HL-60 (cell line): ENCODE measurements at regions not wholly inside any gene's neighbourhood (a gene's known extent, or its start where the extent isn't known, plus 50 kb on each side); places are given as distances from the start of the nearest gene placed in this dataset.

ENCODE experiments used
- DNase-seq, 2 experiments: peaks; one replicate each; pipeline ENCODE4 v3.0.0-alpha.2; 2010 to 2020; ENCODE audit warnings: low read depth in 1 of 2, low spot score in 1 of 2
- H3K27ac ChIP-seq: fragments of 250-450 bp; sonication (Bioruptor Pico); replicated peaks from 2 replicates; pipeline ENCODE4 v1.5.1; 2020; ENCODE audit warnings: mild to moderate bottlenecking, moderate library complexity
- H3K27me3 ChIP-seq: fragments of 250-450 bp; sonication (Bioruptor Pico); 2 replicates; pipeline ENCODE4 v1.5.1; 2021; ENCODE audit warnings: mild to moderate bottlenecking, moderate library complexity; ENCODE audit not compliant: insufficient read depth, poor library complexity, severe bottlenecking
- H3K4me3 ChIP-seq: replicated peaks from 2 replicates; pipeline ENCODE4 v1.5.1; 2011; ENCODE audit warnings: mild to moderate bottlenecking, control low read depth, low read length; ENCODE audit not compliant: insufficient read depth
- CTCF ChIP-seq: IDR thresholded peaks from one replicate; pipeline ENCODE4 v1.5.1; 2011; ENCODE audit warnings: low read length, control low read depth, inconsistent platforms; ENCODE audit not compliant: insufficient read depth
- GABPA ChIP-seq: IDR thresholded peaks from 2 replicates; pipeline ENCODE4 v1.6.1; 2012; ENCODE audit warnings: low read depth
- POLR2AphosphoS5 ChIP-seq: IDR thresholded peaks from 2 replicates; pipeline ENCODE4 v1.6.1; 2012; ENCODE audit warnings: low read depth
- REST ChIP-seq: IDR thresholded peaks from 2 replicates; pipeline ENCODE4 v1.6.1; 2012; ENCODE audit warnings: low read depth; ENCODE audit not compliant: insufficient replicate concordance
- SPI1 ChIP-seq: IDR thresholded peaks from 2 replicates; pipeline ENCODE4 v1.6.1; 2012; ENCODE audit warnings: low read depth, mild to moderate bottlenecking, borderline replicate concordance

- H3K27me3 ChIP-seq = no peaks in the 10 kb centered on the region
- no peak overlapping the region for H3K27ac ChIP-seq
- TF ChIP-seq GABPA (no peak), POLR2AphosphoS5 (no peak), REST (no peak), CTCF (no peak), SPI1 (no peak)
- H3K4me3 ChIP-seq = no peak overlapping the region
- no peak for DNase-seq
Measured at GRCh38 chr2:209240204-209240603, 183.6 kb upstream of the MAP2 start.

- Histone ChIP-seq H3K27ac (no peak overlapping the region), H3K27me3 (no peaks in the 10 kb centered on the region), H3K4me3 (no peak overlapping the region)
- TF ChIP-seq SPI1 (no peak), CTCF (no peak), POLR2AphosphoS5 (no peak), REST (no peak), GABPA (no peak)
- DNase-seq = no peak
Measured at GRCh38 chr2:209253544-209253943, 170.3 kb upstream of the MAP2 start.

GRCh38 chr2:209259767-209260166 is 164.1 kb upstream of the MAP2 start:
- no peak for DNase-seq
- no peak overlapping the region for H3K27ac ChIP-seq
- no peaks in the 10 kb centered on the region for H3K27me3 ChIP-seq
- no peak for TF ChIP-seq REST
- TF ChIP-seq GABPA = no peak
- no peak for TF ChIP-seq SPI1
- TF ChIP-seq POLR2AphosphoS5 = no peak
- no peak for TF ChIP-seq CTCF
- no peak overlapping the region for H3K4me3 ChIP-seq
